Gastroesophageal sphincter (tissue), 4 donors: ENCODE measurements at regions not wholly inside any gene's neighbourhood (a gene's known extent, or its start where the extent isn't known, plus 50 kb on each side); places are given as distances from the start of the nearest gene placed in this dataset.

Source experiments
- ATAC-seq: fragments of 150-250 bp; one replicate; pipeline ENCODE4 v1.9.1; 2016; ENCODE audit warnings: mild to moderate bottlenecking, moderate library complexity
- H3K27ac ChIP-seq, 4 donors: fragments of 200-600 bp; sonication (generic) in 3 of 4; 1 replicate in 3 of 4; 2 replicates in 1 of 4; pipeline ENCODE4 v1.5.1; 2016 to 2019
- H3K27me3 ChIP-seq: fragments of 200-600 bp; sonication (generic); one replicate; pipeline ENCODE4 v1.5.1; 2019
- H3K36me3 ChIP-seq, 2 donors: fragments of 200-600 bp; sonication (generic); one replicate each; pipeline ENCODE4 v1.5.1; 2019; ENCODE audit warnings: control low read depth in 1 of 2
- H3K4me1 ChIP-seq, 3 donors: fragments of 200-600 bp; sonication (generic); 1 replicate in 2 of 3; 2 replicates in 1 of 3; pipeline ENCODE4 v1.5.1; 2016 to 2019; ENCODE audit warnings: control low read depth in 2 of 3
- H3K4me3 ChIP-seq, 2 donors: fragments of 200-600 bp; sonication (generic); one replicate each; pipeline ENCODE4 v1.5.1; 2019; ENCODE audit warnings: mild to moderate bottlenecking in 1 of 2, moderate library complexity in 1 of 2
- H3K9me3 ChIP-seq, 3 donors: fragments of 200-600 bp; sonication (generic); one replicate each; pipeline ENCODE4 v1.5.1; 2017 to 2019; ENCODE audit warnings: control low read depth in 2 of 3
- CTCF ChIP-seq, 4 experiments: fragments of 200-600 bp in 2 of 4; fragments of 450-650 bp in 2 of 4; sonication (generic) in 1 of 4; IDR thresholded peaks; one replicate each; pipeline ENCODE4 v1.5.1; 2017 to 2019; ENCODE audit warnings: antibody characterized with exemption in 4 of 4, mild to moderate bottlenecking in 2 of 4, moderate library complexity in 2 of 4
- EP300 ChIP-seq: sonication (generic); formaldehyde crosslinking; IDR thresholded peaks from one replicate; pipeline ENCODE4 v1.6.1; 2017; ENCODE audit warnings: antibody characterized with exemption, mild to moderate bottlenecking
- POLR2A ChIP-seq, 2 donors: fragments of 450-650 bp; IDR thresholded peaks; one replicate each; pipeline ENCODE4 v1.6.1; 2017; ENCODE audit warnings: antibody characterized with exemption in 2 of 2, mild to moderate bottlenecking in 2 of 2, moderate library complexity in 1 of 2
- POLR2AphosphoS5 ChIP-seq: sonication (generic); formaldehyde crosslinking; IDR thresholded peaks from one replicate; pipeline ENCODE4 v1.6.1; 2017; ENCODE audit warnings: antibody characterized with exemption
- WGBS, 2 donors: methylation state at CpG; one replicate each; pipeline ENCODE4 v1.1.5; 2018; ENCODE audit warnings: low coverage in 1 of 2; 5-methylcytosine and 5-hydroxymethylcytosine counted together

DNA sequence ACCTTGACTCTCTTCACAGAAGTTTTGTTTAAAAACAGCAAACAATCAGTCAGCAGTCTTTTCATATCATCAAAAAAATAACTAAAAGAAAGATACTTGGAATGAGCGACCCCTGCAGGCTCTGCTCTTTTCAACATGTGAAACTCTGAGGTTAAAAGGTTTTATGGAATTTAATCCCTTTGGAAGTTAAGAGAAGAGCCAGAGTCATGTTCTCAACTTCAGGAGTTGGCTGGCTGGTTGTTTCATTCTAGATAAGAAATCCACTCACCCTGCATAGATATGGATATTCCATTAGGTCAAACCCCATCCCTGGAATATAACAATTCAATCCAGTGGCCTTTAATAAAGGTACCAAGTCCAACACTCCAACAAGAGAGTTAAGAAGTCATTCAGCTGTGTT, 115.6 kb upstream of the RMDN2 start:
- H3K4me1 ChIP-seq = peaks cover 0 to 9% (median 0%) of the 10 kb centered on the region in 3 donors
- H3K9me3 ChIP-seq = no peaks in the 10 kb centered on the region
- TF ChIP-seq CTCF (IDR thresholded peaks at IDR 0.05) (peak in 3 of 4 experiments; percentile 19 to 33 (median 29)), POLR2A (IDR thresholded peaks at IDR 0.05) (no peak), EP300 (no peak), POLR2AphosphoS5 (no peak)
- H3K27ac ChIP-seq = peak overlapping the region; percentile 13 to 57 (median 38)
- H3K36me3 ChIP-seq = no peaks in the 10 kb centered on the region
- ATAC-seq = no peak
- 25 to 50% methylated on average over 1 of the region's 1 CpG for WGBS, 2 donors
- H3K27me3 ChIP-seq = no peaks in the 10 kb centered on the region
- H3K4me3 ChIP-seq = no peak overlapping the region

DNA sequence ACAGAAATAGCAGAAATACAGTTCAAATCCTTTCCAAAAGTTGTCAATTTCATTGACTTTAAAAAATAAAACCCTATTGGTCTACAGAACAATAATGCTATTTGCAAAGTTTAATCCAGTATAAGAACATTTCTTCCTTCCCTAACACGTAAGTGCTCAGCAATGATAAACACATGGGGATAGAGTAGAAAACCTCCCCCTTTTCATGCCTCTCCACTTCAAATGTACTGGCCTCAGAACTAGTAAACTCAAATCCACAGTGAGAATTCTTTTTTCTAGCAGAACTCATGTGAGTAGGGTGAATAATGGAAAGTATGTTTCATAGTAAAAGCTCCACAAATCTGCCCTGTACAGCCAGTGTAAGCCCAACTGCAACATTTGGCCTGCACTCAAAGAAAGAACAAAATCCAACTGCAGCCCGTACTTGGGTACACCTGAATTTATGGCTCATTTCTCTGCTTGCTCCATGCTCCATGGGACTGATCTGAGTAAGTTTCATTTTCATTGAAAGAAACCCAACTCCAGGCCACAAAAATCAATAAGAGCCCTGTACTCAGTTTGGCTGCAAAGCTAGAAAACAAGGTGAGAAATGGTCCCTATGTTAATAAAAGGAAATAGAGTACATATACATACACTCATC, 115.0 kb upstream of the RMDN2 start:
- no peaks in the 10 kb centered on the region for H3K9me3 ChIP-seq
- H3K27ac ChIP-seq = peak overlapping the region; percentile 13 to 57 (median 38)
- no peak for ATAC-seq
- TF ChIP-seq POLR2AphosphoS5 (no peak), EP300 (no peak), POLR2A (IDR thresholded peaks at IDR 0.05) (no peak), CTCF (IDR thresholded peaks at IDR 0.05) (no peak)
- H3K4me3 ChIP-seq = no peak overlapping the region
- WGBS, 2 donors = 38 to 49% methylated on average over 2 of the region's 2 CpGs
- peaks cover 0 to 9% (median 0%) of the 10 kb centered on the region in 3 donors for H3K4me1 ChIP-seq
- no peaks in the 10 kb centered on the region for H3K27me3 ChIP-seq
- H3K36me3 ChIP-seq = no peaks in the 10 kb centered on the region

- Histone ChIP-seq H3K4me1 (peaks cover 0 to 9% (median 0%) of the 10 kb centered on the region in 3 donors), H3K9me3 (no peaks in the 10 kb centered on the region), H3K4me3 (no peak overlapping the region), H3K27me3 (no peaks in the 10 kb centered on the region), H3K36me3 (no peaks in the 10 kb centered on the region), H3K27ac (no peak overlapping the region)
- no peak for ATAC-seq
- TF ChIP-seq CTCF (IDR thresholded peaks at IDR 0.05) = no peak
- TF ChIP-seq EP300 = no peak
- TF ChIP-seq POLR2A (IDR thresholded peaks at IDR 0.05) = no peak
- TF ChIP-seq POLR2AphosphoS5 = no peak
- WGBS, 2 donors = 78 to 92% methylated on average over 1 of the region's 1 CpG
Measured at GRCh38 chr2:37812414-37812813, 112.7 kb upstream of the RMDN2 start.

GRCh38 chr2:37812941-37813730, 112.0 kb upstream of the RMDN2 start:
- no peak for TF ChIP-seq POLR2AphosphoS5
- no peak for TF ChIP-seq POLR2A (IDR thresholded peaks at IDR 0.05)
- no peaks in the 10 kb centered on the region for H3K9me3 ChIP-seq
- ATAC-seq = no peak
- H3K4me1 ChIP-seq = peaks cover 0 to 9% (median 0%) of the 10 kb centered on the region in 3 donors
- WGBS, 2 donors = 56 to 90% methylated on average over 2 to 3 of the region's 10 CpGs
- H3K36me3 ChIP-seq = no peaks in the 10 kb centered on the region
- no peak overlapping the region for H3K4me3 ChIP-seq
- no peak overlapping the region for H3K27ac ChIP-seq
- no peaks in the 10 kb centered on the region for H3K27me3 ChIP-seq

- WGBS, 2 donors = 78 to 91% methylated on average over 5 to 7 of the region's 8 CpGs
- H3K4me3 ChIP-seq = no peak overlapping the region
- no peak for ATAC-seq
- TF ChIP-seq CTCF (IDR thresholded peaks at IDR 0.05) (no peak), EP300 (no peak), POLR2AphosphoS5 (no peak), POLR2A (IDR thresholded peaks at IDR 0.05) (no peak)
- H3K9me3 ChIP-seq = peaks cover 0 to 4% (median 0%) of the 10 kb centered on the region in 3 donors
- H3K36me3 ChIP-seq = no peaks in the 10 kb centered on the region
- H3K4me1 ChIP-seq = no peaks in the 10 kb centered on the region
- H3K27ac ChIP-seq = no peak overlapping the region
- no peaks in the 10 kb centered on the region for H3K27me3 ChIP-seq
Measured at GRCh38 chr2:37816036-37816435, 109.1 kb upstream of the RMDN2 start.
